GM23338 (cell line): ENCODE measurements at regions not wholly inside any gene's neighbourhood (a gene's known extent, or its start where the extent isn't known, plus 50 kb on each side); places are given as distances from the start of the nearest gene placed in this dataset.

Experiments
- ATAC-seq: fragments of 200-7000 bp; cut with Tn5 transposase; 3 replicates; pipeline ENCODE4 v1.9.1; 2020
- DNase-seq: peaks from one replicate; pipeline ENCODE4 v3.0.0-alpha.2; 2015; ENCODE audit warnings: low spot score
- H2AFZ ChIP-seq: fragments of 200-600 bp; sonication (generic); 2 replicates; pipeline ENCODE4 v1.8.0; 2016; ENCODE audit warnings: antibody characterized with exemption, mild to moderate bottlenecking, moderate library complexity
- H3F3A ChIP-seq: fragments of 200-600 bp; sonication (generic); replicated peaks from 2 replicates; pipeline ENCODE4 v1.8.0; 2017; ENCODE audit warnings: antibody characterized with exemption, mixed run types, low read depth
- H3K27ac ChIP-seq: fragments of 200-600 bp; sonication (generic); 2 replicates; pipeline ENCODE4 v1.6.1; 2016; ENCODE audit warnings: low read depth
- H3K27me3 ChIP-seq: fragments of 200-600 bp; sonication (generic); 2 replicates; pipeline ENCODE4 v1.8.0; 2016; ENCODE audit warnings: mild to moderate bottlenecking, mixed run types, moderate library complexity; ENCODE audit not compliant: insufficient read depth
- H3K36me3 ChIP-seq: fragments of 200-600 bp; sonication (generic); 2 replicates; pipeline ENCODE4 v1.8.0; 2016; ENCODE audit warnings: mild to moderate bottlenecking; ENCODE audit not compliant: insufficient read depth
- H3K4me1 ChIP-seq: fragments of 200-600 bp; sonication (generic); 2 replicates; pipeline ENCODE4 v1.8.0; 2016; ENCODE audit warnings: mild to moderate bottlenecking, moderate library complexity; ENCODE audit not compliant: insufficient read depth
- H3K4me2 ChIP-seq: fragments of 200-600 bp; sonication (generic); 2 replicates; pipeline ENCODE4 v1.7.1; 2017; ENCODE audit warnings: mixed run types
- H3K4me3 ChIP-seq: fragments of 200-600 bp; sonication (generic); 2 replicates; pipeline ENCODE4 v1.6.1; 2016; ENCODE audit warnings: mixed run types
- H3K79me2 ChIP-seq: fragments of 200-600 bp; sonication (generic); replicated peaks from 2 replicates; pipeline ENCODE4 v1.8.0; 2017; ENCODE audit warnings: mild to moderate bottlenecking; ENCODE audit not compliant: insufficient read depth
- H3K9me2 ChIP-seq: fragments of 200-600 bp; sonication (generic); 2 replicates; pipeline ENCODE4 v1.8.0; 2017; ENCODE audit not compliant: insufficient read depth
- H4K20me1 ChIP-seq: fragments of 200-600 bp; sonication (generic); replicated peaks from 2 replicates; pipeline ENCODE4 v1.8.0; 2017; ENCODE audit warnings: mild to moderate bottlenecking; ENCODE audit not compliant: insufficient read depth
- H3K27ac Mint-ChIP-seq: 2 replicates; pipeline ENCODE4 v1.8.0; 2020; ENCODE audit warnings: inconsistent platforms, mild to moderate bottlenecking, moderate library complexity, mixed read lengths
- H3K27me3 Mint-ChIP-seq: 3 replicates; pipeline ENCODE4 v1.8.0; 2022; ENCODE audit warnings: low read depth, mild to moderate bottlenecking, moderate library complexity, mixed read lengths, inconsistent platforms; ENCODE audit not compliant: insufficient read depth, poor library complexity
- H3K36me3 Mint-ChIP-seq: 3 replicates; pipeline ENCODE4 v1.8.0; 2021; ENCODE audit warnings: low read depth, mild to moderate bottlenecking, inconsistent platforms, moderate library complexity, mixed read lengths
- H3K4me1 Mint-ChIP-seq: 3 replicates; pipeline ENCODE4 v1.8.0; 2020; ENCODE audit warnings: mild to moderate bottlenecking, inconsistent platforms, mixed read lengths
- H3K4me3 Mint-ChIP-seq: 3 replicates; pipeline ENCODE4 v1.8.0; 2021; ENCODE audit warnings: moderate library complexity, mild to moderate bottlenecking, inconsistent platforms, mixed read lengths
- H3K9me3 Mint-ChIP-seq: 3 replicates; pipeline ENCODE4 v1.8.0; 2020; ENCODE audit warnings: moderate library complexity, mild to moderate bottlenecking, inconsistent platforms, mixed read lengths
- CREB1 ChIP-seq: fragments of 250-450 bp; sonication (Bioruptor Pico); IDR thresholded peaks from 2 replicates; pipeline ENCODE4 v1.5.0; 2020; ENCODE audit warnings: low read depth, mild to moderate bottlenecking, moderate library complexity
- CTCF ChIP-seq, 2 experiments: fragments of 200-600 bp in 1 of 2; sonication (generic) in 1 of 2; conservative IDR thresholded peaks; 2 replicates each; pipeline versions ENCODE4 v1.5.1 to v1.6.1; 2016 to 2017; ENCODE audit warnings: antibody characterized with exemption in 2 of 2, low read depth in 2 of 2, mild to moderate bottlenecking in 2 of 2, moderate library complexity in 1 of 2
- ETS1 ChIP-seq: IDR thresholded peaks from 2 replicates; pipeline ENCODE4 v1.6.1; 2016; ENCODE audit warnings: antibody characterized with exemption
- EZH2 ChIP-seq: fragments of 200-600 bp; sonication (generic); IDR thresholded peaks from one replicate; pipeline ENCODE4 v1.8.0; 2017; ENCODE audit warnings: antibody characterized with exemption, mild to moderate bottlenecking, low read depth; ENCODE audit not compliant: unreplicated experiment
- EZH2phosphoT487 ChIP-seq: fragments of 200-600 bp; sonication (generic); IDR thresholded peaks from one replicate; pipeline ENCODE4 v1.8.1; 2018; ENCODE audit warnings: antibody characterized with exemption; ENCODE audit not compliant: unreplicated experiment
- JUNB ChIP-seq: IDR thresholded peaks from one replicate; pipeline ENCODE4 v1.6.1; 2016; ENCODE audit warnings: antibody characterized with exemption; ENCODE audit not compliant: unreplicated experiment
- NANOG ChIP-seq: IDR thresholded peaks from 2 replicates; pipeline ENCODE4 v1.6.1; 2016; ENCODE audit warnings: antibody characterized with exemption, borderline replicate concordance
- POLR2AphosphoS5 ChIP-seq: IDR thresholded peaks from 2 replicates; pipeline ENCODE4 v1.6.1; 2016; ENCODE audit warnings: antibody characterized with exemption, low read depth
- REST ChIP-seq: IDR thresholded peaks from one replicate; pipeline ENCODE4 v1.6.1; 2018; ENCODE audit warnings: antibody characterized with exemption; ENCODE audit not compliant: unreplicated experiment
- STAT1 ChIP-seq: IDR thresholded peaks from one replicate; pipeline ENCODE4 v1.6.1; 2016; ENCODE audit warnings: antibody characterized with exemption; ENCODE audit not compliant: unreplicated experiment
- ZNF114 ChIP-seq: fragments of 250-450 bp; sonication (Bioruptor Pico); IDR thresholded peaks from 2 replicates; pipeline ENCODE4 v1.5.0; 2020; ENCODE audit warnings: mild to moderate bottlenecking, moderate library complexity
- ZNF331 ChIP-seq: fragments of 250-450 bp; sonication (Bioruptor Pico); IDR thresholded peaks from 2 replicates; pipeline ENCODE4 v1.5.0; 2020; ENCODE audit warnings: low read depth, mild to moderate bottlenecking, moderate library complexity
- ZNF462 ChIP-seq: fragments of 250-450 bp; sonication (Bioruptor Pico); IDR thresholded peaks from 2 replicates; pipeline ENCODE4 v1.5.0; 2020; ENCODE audit warnings: mild to moderate bottlenecking, moderate library complexity

- Mint-ChIP-seq H3K27ac (no peak overlapping the region), H3K4me3 (no peak overlapping the region), H3K36me3 (peaks cover 16% of the 10 kb centered on the region), H3K27me3 (peaks cover 3% of the 10 kb centered on the region), H3K4me1 (peaks cover 49% of the 10 kb centered on the region), H3K9me3 (0 out of 3 replicates have a peak, but pooled peaks cover 4% of the 10 kb centered on the region)
- H3F3A ChIP-seq = no peaks in the 10 kb centered on the region
- peak overlapping the region; percentile 4; the same call in 1 of the 2 replicates for H3K27ac ChIP-seq
- DNase-seq = peak; percentile 20
- H3K27me3 ChIP-seq = no peaks in the 10 kb centered on the region
- no peak overlapping the region for H3K4me2 ChIP-seq
- H3K79me2 ChIP-seq = no peaks in the 10 kb centered on the region
- H3K4me1 ChIP-seq = peaks cover 39% of the 10 kb centered on the region
- H3K36me3 ChIP-seq = no peaks in the 10 kb centered on the region
- TF ChIP-seq POLR2AphosphoS5 = no peak
- TF ChIP-seq ETS1 = no peak
- TF ChIP-seq EZH2phosphoT487 = no peak
- no peak for TF ChIP-seq ZNF114
- TF ChIP-seq STAT1 = no peak
- no peak for TF ChIP-seq JUNB
- no peak for TF ChIP-seq EZH2
- TF ChIP-seq NANOG = no peak
- TF ChIP-seq CREB1 = no peak
- TF ChIP-seq ZNF462 (CRISPR knock-in tag) = no peak
- no peak for TF ChIP-seq REST
- TF ChIP-seq ZNF331 (CRISPR knock-in tag) = no peak
- no peak for TF ChIP-seq CTCF (conservative IDR thresholded peaks at IDR 0.05; ENCODE audit: low read depth in 2 of 2)
- H3K4me3 ChIP-seq = no peak overlapping the region
- H4K20me1 ChIP-seq = no peaks in the 10 kb centered on the region
- no peak; the same call in 2 of the 3 replicates for ATAC-seq
- H2AFZ ChIP-seq = no peak overlapping the region
- no peaks in the 10 kb centered on the region for H3K9me2 ChIP-seq
Measured at GRCh38 chr1:163562355-163562754, 240.6 kb downstream of the NUF2 start.
